ENCODE measurements at regions not wholly inside any gene's neighbourhood (a gene's known extent, or its start where the extent isn't known, plus 50 kb on each side); places are given as distances from the start of the nearest gene placed in this dataset.
"Not testable (repeated sequence)": the region's sequence is repeated elsewhere in the genome, so short reads cannot be mapped to it uniquely, and the experiment has no call there.

DNA sequence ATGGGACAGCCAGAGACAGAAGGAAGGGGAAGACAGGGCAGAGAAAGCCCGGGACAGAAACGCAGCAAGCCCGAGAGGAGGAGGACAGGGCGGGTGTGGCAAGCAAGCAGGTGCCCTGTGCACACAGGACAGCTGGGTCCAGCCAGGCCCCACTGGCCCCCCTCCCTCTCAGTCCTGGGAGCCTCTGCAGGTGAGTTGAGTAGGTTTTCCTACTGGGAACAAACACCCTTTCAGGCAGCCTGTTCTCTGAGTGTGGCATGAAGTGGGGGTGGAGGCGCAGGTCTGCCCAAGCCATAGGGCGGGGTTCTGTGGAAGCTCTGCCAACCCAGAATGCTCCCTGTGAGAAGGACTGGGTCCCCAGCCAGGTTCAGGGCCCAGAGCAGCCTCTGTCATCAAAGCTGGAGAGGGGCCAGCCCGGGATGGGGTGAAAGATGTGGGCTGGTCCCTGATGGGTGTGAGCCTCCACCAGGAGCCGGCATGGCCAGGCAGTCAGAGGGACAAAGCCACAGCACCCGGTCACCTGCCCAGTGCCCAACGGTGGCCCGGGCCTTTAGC is 129.4 kb downstream of the TFCP2L1 start:
- intact Hi-C loops (cut with micrococcal nuclease), result no loop called here

DNA sequence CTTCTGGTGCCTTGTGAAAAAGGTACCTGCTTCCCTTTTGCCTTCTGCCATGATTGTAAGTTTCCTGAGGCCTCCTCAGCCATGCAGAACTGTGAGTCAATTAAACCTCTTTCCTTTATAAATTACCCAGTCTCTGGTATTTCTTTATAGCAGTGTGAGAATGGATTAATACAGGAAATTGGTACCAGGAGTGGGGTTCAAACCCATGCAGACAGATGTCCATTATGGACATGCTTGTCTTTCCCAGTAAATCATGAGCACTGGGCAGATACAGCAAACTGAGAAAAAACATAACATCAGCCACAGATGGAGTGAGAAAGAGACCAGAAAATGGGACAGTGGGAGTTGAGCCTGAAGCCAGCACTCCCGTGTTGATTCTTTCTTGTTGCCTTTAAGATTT is 127.5 kb downstream of the TFCP2L1 start:
- intact Hi-C loops (cut with micrococcal nuclease), result not testable (repeated sequence)

DNA sequence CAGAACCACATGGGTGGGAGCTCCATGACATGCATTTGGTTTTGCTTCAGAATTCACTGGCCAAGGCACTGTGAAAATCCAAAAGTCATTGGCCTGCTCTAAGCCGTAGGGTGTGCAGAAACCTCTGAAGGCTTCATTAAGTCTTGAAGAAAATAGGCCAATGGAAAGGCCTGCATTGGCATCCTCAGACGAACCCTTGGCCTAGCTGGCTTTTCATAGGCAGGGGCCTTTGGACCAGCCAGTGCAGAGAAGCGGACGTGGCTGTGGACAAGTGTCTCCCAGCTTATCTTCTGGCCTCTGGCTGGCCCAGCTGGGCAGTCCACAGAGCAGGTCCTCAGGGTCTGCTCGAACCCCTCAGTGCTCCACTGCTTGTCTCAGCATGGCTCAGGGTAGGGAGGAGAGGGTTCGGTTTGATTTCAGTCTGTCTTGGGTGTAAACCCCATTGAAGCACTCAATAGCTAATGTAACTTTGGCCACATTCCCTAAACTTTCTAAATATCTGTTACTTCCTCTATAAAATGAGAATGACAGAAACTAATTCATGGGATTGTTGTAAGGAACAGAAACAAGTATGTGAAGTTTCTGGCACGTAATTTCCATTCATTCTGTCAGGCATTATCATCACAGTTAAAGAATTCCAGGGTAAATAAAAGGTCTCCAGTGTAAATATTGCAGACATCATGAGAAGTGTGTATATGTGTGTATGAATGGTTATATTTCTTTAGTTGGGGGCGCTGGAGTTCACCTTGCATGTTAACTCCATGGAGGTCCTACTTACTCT is 125.5 kb downstream of the TFCP2L1 start:
- intact Hi-C loops (cut with micrococcal nuclease), result no loop called here

DNA sequence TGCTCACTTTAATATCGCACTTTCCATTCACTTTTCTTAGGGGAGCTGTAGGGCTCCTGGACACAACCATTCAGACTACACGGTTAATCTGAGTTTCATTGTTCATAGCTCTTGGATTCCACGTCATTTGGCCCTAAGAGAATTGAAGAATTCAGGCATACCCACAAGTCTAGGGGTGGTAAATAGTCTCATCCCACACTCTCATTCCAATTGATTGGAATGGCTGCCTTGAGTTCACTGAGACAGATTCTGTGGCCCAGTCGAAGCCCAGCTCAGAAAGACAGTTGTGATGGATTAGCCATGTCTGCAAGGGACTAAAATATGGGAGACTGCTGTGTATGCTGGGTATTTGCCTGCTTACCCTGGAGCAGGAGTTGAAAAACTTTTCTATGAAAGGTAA is 124.6 kb downstream of the TFCP2L1 start:
- intact Hi-C loops (cut with micrococcal nuclease), result no loop called here

DNA sequence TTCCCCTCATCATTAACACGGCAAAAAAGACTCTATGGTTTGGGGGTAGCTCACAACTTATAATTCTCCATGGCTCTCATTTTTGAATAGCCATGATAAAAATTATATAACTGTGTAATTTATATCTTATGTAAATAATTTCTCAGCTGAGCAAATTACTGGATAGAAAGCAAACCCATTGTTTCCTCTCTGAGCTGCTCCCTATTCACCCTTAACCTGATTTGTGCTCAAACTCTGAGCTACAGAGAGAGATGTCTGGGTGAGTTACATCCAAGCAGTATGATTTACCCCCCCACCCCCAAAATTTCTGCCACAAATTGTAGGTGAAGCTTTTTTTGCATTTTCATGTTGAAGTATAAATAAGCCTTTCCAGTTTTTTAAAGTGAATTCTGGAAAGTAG is 123.7 kb downstream of the TFCP2L1 start:
- intact Hi-C loops (cut with micrococcal nuclease), result no loop called here

DNA sequence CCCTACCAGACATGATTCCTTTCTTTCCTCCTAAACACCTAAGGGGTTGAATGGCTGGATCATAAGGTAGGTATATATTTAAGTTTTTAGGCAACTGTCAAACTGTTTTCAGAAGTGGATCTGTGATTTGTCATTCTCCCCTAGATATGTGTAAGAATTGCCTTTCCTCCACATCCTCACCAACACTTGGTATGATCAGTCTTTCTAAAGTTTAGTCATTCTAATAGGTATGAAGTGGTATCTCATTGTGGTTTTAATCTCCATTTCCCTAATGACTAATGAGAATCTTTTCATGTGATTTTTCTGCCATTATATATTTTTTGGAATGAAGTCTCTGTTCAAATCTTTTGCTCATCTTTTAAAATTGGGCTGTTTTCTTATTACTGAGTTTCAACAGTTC is 122.1 kb downstream of the TFCP2L1 start:
- intact Hi-C loops (cut with micrococcal nuclease), result no loop called here

DNA sequence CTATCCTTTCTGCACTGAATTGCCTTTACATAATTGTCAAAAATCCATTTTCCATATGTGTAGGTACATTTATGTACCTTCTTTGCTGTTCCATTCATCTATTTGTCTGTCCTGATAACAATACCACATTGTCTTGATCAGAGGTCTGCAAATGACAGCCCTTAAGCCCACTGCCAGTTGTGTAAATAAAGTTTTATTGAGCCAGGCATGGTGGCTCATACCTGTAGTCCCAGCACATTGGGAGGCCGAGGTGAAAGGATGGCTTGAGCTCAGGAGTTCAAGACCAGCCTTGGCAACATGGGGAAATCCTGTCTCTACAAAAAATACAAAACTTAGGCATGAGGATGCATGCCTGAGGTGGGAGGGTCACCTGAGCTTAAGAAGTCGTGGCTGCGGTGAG is 121.0 kb downstream of the TFCP2L1 start:
- intact Hi-C loops (cut with micrococcal nuclease), result no loop called here

DNA sequence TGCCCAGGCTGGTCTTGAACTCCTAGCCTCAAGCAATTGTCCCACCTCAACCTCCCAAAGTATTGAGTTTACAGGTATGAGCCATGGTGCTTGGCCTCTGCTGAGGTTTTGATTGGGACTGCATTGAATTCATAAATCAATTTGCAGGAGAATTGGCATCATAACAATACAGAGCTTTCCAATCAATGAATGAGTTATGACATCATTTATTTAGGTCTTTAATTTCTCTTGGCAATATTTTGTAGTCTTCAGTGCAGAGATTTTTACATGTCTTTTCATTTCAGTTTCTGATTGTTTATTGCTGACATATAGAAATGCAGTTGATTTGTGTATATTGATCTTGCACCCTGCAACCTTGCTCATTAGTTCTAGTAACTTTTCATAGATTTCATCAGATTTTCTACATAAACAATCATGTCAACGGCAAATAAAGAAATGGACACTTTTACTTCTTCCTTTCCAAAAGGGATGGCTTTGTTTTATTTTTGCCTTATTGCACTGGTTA is 119.9 kb downstream of the TFCP2L1 start:
- intact Hi-C loops (cut with micrococcal nuclease), result no loop called here

Measured in T-helper 2 cell treated with Interferon-gamma antibody and Interleukin-4, amounts not matched to agents 100 ng/mL and 5 ng/mL, for 36 hours (primary cell).